GM21423 (cell line): ENCODE measurements at regions not wholly inside any gene's neighbourhood (a gene's known extent, or its start where the extent isn't known, plus 50 kb on each side); places are given as distances from the start of the nearest gene placed in this dataset.
"Not testable (repeated sequence)": the region's sequence is repeated elsewhere in the genome, so short reads cannot be mapped to it uniquely, and the experiment has no call there.

ENCODE experiments used
- ATAC-seq: cut with Tn5 transposase; IDR thresholded peaks from one replicate; pipeline ENCODE4 v1.9.1; 2021; ENCODE audit warnings: mild to moderate bottlenecking, moderate library complexity; ENCODE audit not compliant: unreplicated experiment

GRCh38 chr15:62218841-62219240 is 53.8 kb upstream of the C2CD4B start:
- no peak for ATAC-seq

GRCh38 chr15:62219799-62220198 is 54.7 kb upstream of the C2CD4B start:
- ATAC-seq: no peak

GRCh38 chr15:62223020-62223419 is 57.9 kb upstream of the C2CD4B start:
- ATAC-seq: no peak

- ATAC-seq: no peak
Measured at GRCh38 chr15:62228604-62229003, 63.5 kb upstream of the C2CD4B start.

GRCh38 chr15:62231856-62232255 is 66.8 kb upstream of the C2CD4B start:
- no peak for ATAC-seq

GRCh38 chr15:62240121-62241096 is 75.3 kb upstream of the C2CD4B start:
- ATAC-seq: no peak

GRCh38 chr15:62241135-62241770 is 76.2 kb upstream of the C2CD4B start:
- ATAC-seq: no peak

GRCh38 chr15:62242999-62243398 is 77.9 kb upstream of the C2CD4B start:
- no peak for ATAC-seq

GRCh38 chr15:62244762-62245161 is 79.7 kb upstream of the C2CD4B start:
- ATAC-seq: no peak

GRCh38 chr15:62248277-62248984 is 83.3 kb upstream of the C2CD4B start:
- no peak for ATAC-seq

GRCh38 chr15:62249501-62249900 is 84.4 kb upstream of the C2CD4B start:
- ATAC-seq: no peak

- no peak for ATAC-seq
Measured at GRCh38 chr15:62250186-62250585, 85.1 kb upstream of the C2CD4B start.

- no peak for ATAC-seq
Measured at GRCh38 chr15:62250978-62251377, 85.9 kb upstream of the C2CD4B start.

- no peak for ATAC-seq
Measured at GRCh38 chr15:62253294-62253693, 88.2 kb upstream of the C2CD4B start.

GRCh38 chr15:62254137-62254934 is 89.3 kb upstream of the C2CD4B start:
- ATAC-seq: no peak

GRCh38 chr15:62256430-62256829 is 91.3 kb upstream of the C2CD4B start:
- ATAC-seq: not testable (repeated sequence)

GRCh38 chr15:62257996-62258521 is 93.0 kb upstream of the C2CD4B start:
- ATAC-seq: no peak

- no peak for ATAC-seq
Measured at GRCh38 chr15:62262305-62262941, 97.3 kb upstream of the C2CD4B start.

GRCh38 chr15:62264196-62264595 is 99.1 kb upstream of the C2CD4B start:
- ATAC-seq: no peak

GRCh38 chr15:62269504-62269903 is 104.4 kb upstream of the C2CD4B start:
- ATAC-seq: no peak
